Upper lobe of left lung (tissue), 6 donors: ENCODE measurements at regions not wholly inside any gene's neighbourhood (a gene's known extent, or its start where the extent isn't known, plus 50 kb on each side); places are given as distances from the start of the nearest gene placed in this dataset.
A peak's percentile ranks its signal among the peaks of the same experiment; 100 is the strongest.

ENCODE experiments used
- ATAC-seq, 2 donors: fragments of 200-7000 bp; cut with Tn5 transposase; one replicate each; pipeline ENCODE4 v1.9.1; 2022; ENCODE audit warnings: mild to moderate bottlenecking in 2 of 2, moderate library complexity in 2 of 2; ENCODE audit not compliant: low FRiP score in 2 of 2
- DNase-seq, 2 donors: peaks; one replicate each; pipeline ENCODE4 v3.0.0-alpha.2; 2019 to 2020
- H3K27ac ChIP-seq, 4 donors: fragments of 200-600 bp; sonication (generic); one replicate each; pipeline ENCODE4 v1.5.1; 2016 to 2019
- H3K27me3 ChIP-seq, 4 donors: fragments of 200-600 bp; sonication (generic); one replicate each; pipeline ENCODE4 v1.5.1; 2017 to 2019
- H3K36me3 ChIP-seq, 4 donors: fragments of 200-600 bp; sonication (generic); one replicate each; pipeline ENCODE4 v1.5.1; 2016 to 2019
- H3K4me1 ChIP-seq, 4 donors: fragments of 200-600 bp; sonication (generic); one replicate each; pipeline ENCODE4 v1.5.1; 2018 to 2019
- H3K4me3 ChIP-seq, 4 donors: fragments of 200-600 bp; sonication (generic); one replicate each; pipeline ENCODE4 v1.5.1; 2017 to 2019; ENCODE audit warnings: mild to moderate bottlenecking in 2 of 4, moderate library complexity in 1 of 4
- H3K9me3 ChIP-seq, 4 donors: fragments of 200-600 bp; sonication (generic); one replicate each; pipeline ENCODE4 v1.5.1; 2018 to 2019
- EP300 ChIP-seq, 4 donors: sonication (generic); formaldehyde crosslinking; IDR thresholded peaks; one replicate each; pipeline ENCODE4 v1.5.1; 2017; ENCODE audit warnings: antibody characterized with exemption in 4 of 4, control low read depth in 2 of 4
- POLR2A ChIP-seq, 4 donors: fragments of 450-650 bp; IDR thresholded peaks; one replicate each; pipeline ENCODE4 v1.5.1; 2016 to 2017; ENCODE audit warnings: antibody characterized with exemption in 4 of 4, mild to moderate bottlenecking in 2 of 4
- POLR2AphosphoS5 ChIP-seq, 2 donors: sonication (generic); formaldehyde crosslinking; IDR thresholded peaks; one replicate each; pipeline ENCODE4 v1.5.1; 2017; ENCODE audit warnings: antibody characterized with exemption in 2 of 2
- WGBS, 2 donors: methylation state at CpG; one replicate each; pipeline ENCODE4 v1.1.5; 2017 to 2018; 5-methylcytosine and 5-hydroxymethylcytosine counted together
- TF ChIP-seq, protein P1 (sequence below), 6 experiments: fragments of 450-650 bp in 4 of 6; fragments of 200-600 bp in 2 of 6; sonication (generic) in 2 of 6; IDR thresholded peaks; one replicate each; pipeline ENCODE4 v1.5.1; 2016 to 2019; ENCODE audit warnings: antibody characterized with exemption in 6 of 6
- donor health status: DM: no; HTN: no; CAD: no; lungs with moderate emphysema.
- donor health status: DM: no; HTN: yes; CAD: no; lungs with severe emphysema.

- no peaks in the 10 kb centered on the region for H3K9me3 ChIP-seq
- TF ChIP-seq, protein P1, sequence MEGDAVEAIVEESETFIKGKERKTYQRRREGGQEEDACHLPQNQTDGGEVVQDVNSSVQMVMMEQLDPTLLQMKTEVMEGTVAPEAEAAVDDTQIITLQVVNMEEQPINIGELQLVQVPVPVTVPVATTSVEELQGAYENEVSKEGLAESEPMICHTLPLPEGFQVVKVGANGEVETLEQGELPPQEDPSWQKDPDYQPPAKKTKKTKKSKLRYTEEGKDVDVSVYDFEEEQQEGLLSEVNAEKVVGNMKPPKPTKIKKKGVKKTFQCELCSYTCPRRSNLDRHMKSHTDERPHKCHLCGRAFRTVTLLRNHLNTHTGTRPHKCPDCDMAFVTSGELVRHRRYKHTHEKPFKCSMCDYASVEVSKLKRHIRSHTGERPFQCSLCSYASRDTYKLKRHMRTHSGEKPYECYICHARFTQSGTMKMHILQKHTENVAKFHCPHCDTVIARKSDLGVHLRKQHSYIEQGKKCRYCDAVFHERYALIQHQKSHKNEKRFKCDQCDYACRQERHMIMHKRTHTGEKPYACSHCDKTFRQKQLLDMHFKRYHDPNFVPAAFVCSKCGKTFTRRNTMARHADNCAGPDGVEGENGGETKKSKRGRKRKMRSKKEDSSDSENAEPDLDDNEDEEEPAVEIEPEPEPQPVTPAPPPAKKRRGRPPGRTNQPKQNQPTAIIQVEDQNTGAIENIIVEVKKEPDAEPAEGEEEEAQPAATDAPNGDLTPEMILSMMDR (IDR thresholded peaks at IDR 0.05), result no peak
- TF ChIP-seq EP300 (IDR thresholded peaks at IDR 0.05) (no peak), POLR2AphosphoS5 (IDR thresholded peaks at IDR 0.05) (no peak), POLR2A (IDR thresholded peaks at IDR 0.05) (no peak)
- DNase-seq (no peak), ATAC-seq (no peak)
- peaks cover 9 to 26% (median 18%) of the 10 kb centered on the region in 4 donors for H3K4me1 ChIP-seq
- no peak overlapping the region for H3K27ac ChIP-seq
- H3K27me3 ChIP-seq, result no peaks in the 10 kb centered on the region
- no peaks in the 10 kb centered on the region for H3K36me3 ChIP-seq
- no peak overlapping the region for H3K4me3 ChIP-seq
Observed at GRCh38 chr14:53541411-53541810, 388.3 kb upstream of the DDHD1 start.

GRCh38 chr14:53539489-53540126 is 386.5 kb upstream of the DDHD1 start:
- H3K27me3 ChIP-seq, result no peaks in the 10 kb centered on the region
- H3K4me3 ChIP-seq, result no peak overlapping the region
- WGBS, 2 donors, result 38 to 40% methylated on average over 5 of the region's 5 CpGs
- peak; percentile 72 to 88 for ATAC-seq
- TF ChIP-seq POLR2A (IDR thresholded peaks at IDR 0.05), result no peak
- TF ChIP-seq, protein P1 (IDR thresholded peaks at IDR 0.05), result peak; percentile 45 to 77 (median 68)
- H3K27ac ChIP-seq, result no peak overlapping the region
- H3K4me1 ChIP-seq, result peaks cover 9 to 26% (median 18%) of the 10 kb centered on the region in 4 donors
- no peaks in the 10 kb centered on the region for H3K9me3 ChIP-seq
- peak in 1 of 2 donors; percentile 67 for DNase-seq
- no peaks in the 10 kb centered on the region for H3K36me3 ChIP-seq

GRCh38 chr14:53538316-53538881 is 385.3 kb upstream of the DDHD1 start:
- TF ChIP-seq, protein P1 (IDR thresholded peaks at IDR 0.05), result no peak
- TF ChIP-seq POLR2AphosphoS5 (IDR thresholded peaks at IDR 0.05), result no peak
- no peak for TF ChIP-seq EP300 (IDR thresholded peaks at IDR 0.05)
- no peak for TF ChIP-seq POLR2A (IDR thresholded peaks at IDR 0.05)
- 54 to 56% methylated on average over 2 of the region's 2 CpGs for WGBS, 2 donors
- Histone ChIP-seq H3K4me1 (peaks cover 9 to 26% (median 17%) of the 10 kb centered on the region in 4 donors), H3K36me3 (no peaks in the 10 kb centered on the region), H3K9me3 (no peaks in the 10 kb centered on the region), H3K27ac (no peak overlapping the region), H3K27me3 (no peaks in the 10 kb centered on the region), H3K4me3 (no peak overlapping the region)
- peak in 1 of 2 donors; percentile 23 for ATAC-seq
- no peak for DNase-seq

- Histone ChIP-seq H3K27ac (peak overlapping the region in 1 of 4 donors; percentile 12), H3K4me1 (peaks cover 9 to 20% (median 14%) of the 10 kb centered on the region in 4 donors), H3K9me3 (no peaks in the 10 kb centered on the region), H3K27me3 (no peaks in the 10 kb centered on the region), H3K4me3 (no peak overlapping the region), H3K36me3 (no peaks in the 10 kb centered on the region)
- ATAC-seq (no peak), DNase-seq (no peak)
- 82 to 86% methylated on average over 5 of the region's 5 CpGs for WGBS, 2 donors
- TF ChIP-seq EP300 (IDR thresholded peaks at IDR 0.05) (no peak), POLR2AphosphoS5 (IDR thresholded peaks at IDR 0.05) (no peak), POLR2A (IDR thresholded peaks at IDR 0.05) (no peak)
- TF ChIP-seq, protein P1 (IDR thresholded peaks at IDR 0.05), result no peak
Observed at GRCh38 chr14:53537422-53538315, 384.5 kb upstream of the DDHD1 start.
